ENCODE measurements at regions not wholly inside any gene's neighbourhood (a gene's known extent, or its start where the extent isn't known, plus 50 kb on each side); places are given as distances from the start of the nearest gene placed in this dataset.
"Not testable (repeated sequence)": the region's sequence is repeated elsewhere in the genome, so short reads cannot be mapped to it uniquely, and the experiment has no call there.

DNA sequence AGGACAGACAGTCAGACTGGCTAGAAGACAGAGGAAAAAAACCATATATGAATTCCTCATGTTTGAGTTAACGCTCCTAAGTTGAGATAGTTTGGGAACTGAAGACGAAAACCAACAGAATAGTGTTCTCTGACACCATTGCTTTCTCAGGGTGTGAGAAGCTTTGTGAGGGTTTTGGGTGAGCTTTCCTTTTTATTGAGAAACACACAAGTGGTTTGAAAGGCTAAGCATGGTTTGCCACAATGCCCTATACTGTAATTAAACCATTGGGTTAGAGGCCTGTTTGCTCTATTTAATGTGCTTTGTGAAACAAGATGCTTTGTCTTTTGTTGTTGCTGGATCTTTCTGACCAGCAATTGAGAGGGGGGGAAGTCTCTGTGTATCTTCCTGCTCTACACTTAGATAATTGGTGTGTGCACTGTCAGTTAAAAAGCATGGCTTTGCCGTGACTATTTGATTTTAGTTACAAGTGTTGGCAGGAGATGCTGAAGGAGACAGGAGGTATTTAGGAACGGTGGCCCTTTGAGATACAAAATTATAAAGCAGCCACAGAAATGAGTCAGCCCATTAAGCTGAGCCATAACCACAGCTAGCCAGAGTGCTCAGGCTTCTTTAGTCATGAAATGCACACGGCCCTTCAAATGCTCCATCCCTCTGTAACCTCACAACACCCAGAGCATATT is 273.0 kb upstream of the PREP start:
- no peak overlapping the region for H3K9ac ChIP-seq (ENCODE audit: low read length)
- no peak overlapping the region for H3K4me3 ChIP-seq (ENCODE audit: low read length)
- H3K4me1 ChIP-seq (ENCODE audit: control insufficient read depth, low read depth, low read length), result no peaks in the 10 kb centered on the region
- H3K27me3 ChIP-seq (ENCODE audit: control insufficient read depth, insufficient read depth, low read length), result no peaks in the 10 kb centered on the region
- H3K27ac ChIP-seq (ENCODE audit: low read length), result no peak overlapping the region
- H3K36me3 ChIP-seq (ENCODE audit: control insufficient read depth, low read depth, low read length), result no peaks in the 10 kb centered on the region
- no peaks in the 10 kb centered on the region for H3K9me3 ChIP-seq (ENCODE audit: control insufficient read depth, low read depth, low read length)

DNA sequence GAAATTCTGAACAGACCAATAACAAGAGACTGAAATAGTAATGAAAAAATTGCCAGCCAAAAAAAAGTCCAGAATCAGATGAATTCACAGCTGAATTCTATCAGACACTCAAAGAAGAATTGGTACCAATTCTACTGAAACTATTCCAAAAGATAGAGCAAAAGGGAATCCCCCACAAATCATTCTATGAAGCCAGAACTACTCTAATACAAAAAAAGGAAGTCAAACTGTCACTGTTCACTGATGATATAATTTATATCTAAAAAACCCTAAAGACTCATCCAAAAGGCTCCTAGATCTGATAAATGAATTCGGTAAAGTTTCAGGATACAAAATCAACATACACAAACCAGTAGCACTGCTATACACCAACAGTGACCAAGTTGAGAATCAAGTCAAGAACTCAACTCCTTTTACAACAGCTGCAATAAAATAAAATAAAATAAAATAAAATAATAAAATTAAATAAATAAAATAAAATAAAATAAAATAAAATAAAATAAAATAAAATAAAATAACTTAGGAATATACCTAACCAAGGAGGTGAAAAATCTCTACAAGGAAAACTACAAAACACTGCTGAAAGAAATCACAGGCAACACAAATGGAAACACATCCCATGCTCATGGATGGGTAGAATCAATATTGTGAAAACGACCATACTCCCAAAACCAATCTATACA is 270.1 kb upstream of the PREP start:
- H3K27me3 ChIP-seq (ENCODE audit: control insufficient read depth, insufficient read depth, low read length); H3K9me3 ChIP-seq (ENCODE audit: control insufficient read depth, low read depth, low read length); H3K4me1 ChIP-seq (ENCODE audit: control insufficient read depth, low read depth, low read length); H3K27ac ChIP-seq (ENCODE audit: low read length); H3K36me3 ChIP-seq (ENCODE audit: control insufficient read depth, low read depth, low read length); H3K9ac ChIP-seq (ENCODE audit: low read length); H3K4me3 ChIP-seq (ENCODE audit: low read length): not testable (repeated sequence)

GRCh38 chr6:105669232-105669631 is 266.4 kb upstream of the PREP start:
- no peaks in the 10 kb centered on the region for H3K36me3 ChIP-seq (ENCODE audit: control insufficient read depth, low read depth, low read length)
- H3K4me1 ChIP-seq (ENCODE audit: control insufficient read depth, low read depth, low read length), result no peaks in the 10 kb centered on the region
- no peak overlapping the region for H3K27ac ChIP-seq (ENCODE audit: low read length)
- no peaks in the 10 kb centered on the region for H3K27me3 ChIP-seq (ENCODE audit: control insufficient read depth, insufficient read depth, low read length)
- H3K4me3 ChIP-seq (ENCODE audit: low read length), result no peak overlapping the region
- H3K9ac ChIP-seq (ENCODE audit: low read length), result no peak overlapping the region
- H3K9me3 ChIP-seq (ENCODE audit: control insufficient read depth, low read depth, low read length), result no peaks in the 10 kb centered on the region

DNA sequence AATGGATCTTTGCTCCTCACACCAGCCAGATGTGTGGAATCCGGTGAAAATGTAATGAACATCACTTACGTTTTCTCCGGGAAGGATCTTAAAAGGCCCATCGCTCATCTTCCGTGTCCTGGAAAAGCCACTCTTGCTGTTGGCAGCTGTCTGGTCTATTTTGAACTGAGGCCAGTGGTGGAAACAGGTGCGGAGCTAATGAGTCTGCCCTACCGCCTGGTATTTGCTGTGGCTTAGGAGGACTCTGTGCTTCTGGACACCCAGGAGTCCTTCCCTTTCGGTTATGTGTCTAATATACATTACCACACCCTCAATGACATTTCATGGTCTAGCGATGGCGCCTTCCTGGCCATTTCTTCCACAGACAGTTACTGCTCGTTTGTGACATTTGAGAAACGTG is 264.2 kb upstream of the PREP start:
- no peak overlapping the region for H3K9ac ChIP-seq (ENCODE audit: low read length)
- no peak overlapping the region for H3K4me3 ChIP-seq (ENCODE audit: low read length)
- no peaks in the 10 kb centered on the region for H3K9me3 ChIP-seq (ENCODE audit: control insufficient read depth, low read depth, low read length)

GRCh38 chr6:105664931-105665330 is 262.0 kb upstream of the PREP start:
- no peaks in the 10 kb centered on the region for H3K4me1 ChIP-seq (ENCODE audit: control insufficient read depth, low read depth, low read length)

More for the DNA sequence above, 264.2 kb upstream of the PREP start:
- no peaks in the 10 kb centered on the region for H3K27me3 ChIP-seq (ENCODE audit: control insufficient read depth, insufficient read depth, low read length)
- no peaks in the 10 kb centered on the region for H3K36me3 ChIP-seq (ENCODE audit: control insufficient read depth, low read depth, low read length)
- no peaks in the 10 kb centered on the region for H3K4me1 ChIP-seq (ENCODE audit: control insufficient read depth, low read depth, low read length)
- H3K27ac ChIP-seq (ENCODE audit: low read length), result no peak overlapping the region

DNA sequence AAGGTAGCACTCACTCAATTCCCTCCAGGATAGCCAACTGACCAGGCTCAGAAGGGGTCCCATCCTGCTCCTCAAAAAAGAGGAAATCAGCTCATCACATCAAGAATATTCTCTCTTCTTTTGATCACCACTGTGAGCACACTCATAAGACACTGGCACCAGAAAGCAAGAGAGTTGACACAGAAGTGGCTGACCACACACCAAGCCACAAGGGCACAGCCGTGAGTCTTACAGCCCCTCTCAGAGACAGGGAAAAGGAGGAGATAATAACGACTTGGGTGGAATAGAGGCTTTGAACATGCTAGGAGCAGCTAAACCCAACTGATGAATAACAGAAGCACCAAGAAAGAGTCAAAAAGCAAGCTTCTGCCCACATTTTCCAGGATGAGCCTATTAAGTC is 249.1 kb upstream of the PREP start:
- Histone ChIP-seq H3K27ac (ENCODE audit: low read length) (no peak overlapping the region), H3K9me3 (ENCODE audit: control insufficient read depth, low read depth, low read length) (no peaks in the 10 kb centered on the region), H3K9ac (ENCODE audit: low read length) (no peak overlapping the region), H3K27me3 (ENCODE audit: control insufficient read depth, insufficient read depth, low read length) (no peaks in the 10 kb centered on the region), H3K36me3 (ENCODE audit: control insufficient read depth, low read depth, low read length) (no peaks in the 10 kb centered on the region), H3K4me3 (ENCODE audit: low read length) (no peak overlapping the region), H3K4me1 (ENCODE audit: control insufficient read depth, low read depth, low read length) (peaks cover 4% of the 10 kb centered on the region)

More at GRCh38 chr6:105664931-105665330, 262.0 kb upstream of the PREP start:
- no peak overlapping the region for H3K27ac ChIP-seq (ENCODE audit: low read length)
- no peaks in the 10 kb centered on the region for H3K27me3 ChIP-seq (ENCODE audit: control insufficient read depth, insufficient read depth, low read length)
- no peak overlapping the region for H3K9ac ChIP-seq (ENCODE audit: low read length)
- H3K4me3 ChIP-seq (ENCODE audit: low read length), result no peak overlapping the region
- H3K9me3 ChIP-seq (ENCODE audit: control insufficient read depth, low read depth, low read length), result no peaks in the 10 kb centered on the region
- no peaks in the 10 kb centered on the region for H3K36me3 ChIP-seq (ENCODE audit: control insufficient read depth, low read depth, low read length)

DNA sequence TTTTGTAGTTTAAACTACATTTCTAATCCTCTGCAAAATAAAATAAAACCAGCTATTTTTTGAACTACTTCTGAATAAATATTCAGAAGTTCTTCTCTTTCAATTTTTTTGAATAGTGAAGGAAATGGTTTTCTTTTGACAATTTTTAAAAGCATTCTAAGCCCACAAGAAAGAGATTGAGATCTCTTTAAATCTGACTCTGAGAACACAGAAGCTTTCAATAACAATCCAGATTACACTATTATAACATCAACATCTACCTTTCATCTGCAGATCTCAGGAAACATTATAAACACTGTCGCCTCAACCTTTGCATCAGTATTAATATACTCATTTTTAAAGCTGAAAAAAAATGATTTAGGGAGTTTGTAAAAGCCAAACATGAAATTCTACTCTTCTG is 247.5 kb upstream of the PREP start:
- Histone ChIP-seq H3K4me1 (ENCODE audit: control insufficient read depth, low read depth, low read length) (peaks cover 4% of the 10 kb centered on the region), H3K9me3 (ENCODE audit: control insufficient read depth, low read depth, low read length) (no peaks in the 10 kb centered on the region), H3K27me3 (ENCODE audit: control insufficient read depth, insufficient read depth, low read length) (no peaks in the 10 kb centered on the region), H3K4me3 (ENCODE audit: low read length) (no peak overlapping the region), H3K36me3 (ENCODE audit: control insufficient read depth, low read depth, low read length) (no peaks in the 10 kb centered on the region), H3K9ac (ENCODE audit: low read length) (no peak overlapping the region), H3K27ac (ENCODE audit: low read length) (no peak overlapping the region)

- Histone ChIP-seq H3K4me1 (ENCODE audit: control insufficient read depth, low read depth, low read length) (peaks cover 4% of the 10 kb centered on the region), H3K4me3 (ENCODE audit: low read length) (no peak overlapping the region), H3K9me3 (ENCODE audit: control insufficient read depth, low read depth, low read length) (no peaks in the 10 kb centered on the region), H3K36me3 (ENCODE audit: control insufficient read depth, low read depth, low read length) (no peaks in the 10 kb centered on the region), H3K27ac (ENCODE audit: low read length) (no peak overlapping the region), H3K9ac (ENCODE audit: low read length) (no peak overlapping the region), H3K27me3 (ENCODE audit: control insufficient read depth, insufficient read depth, low read length) (no peaks in the 10 kb centered on the region)
Observed at GRCh38 chr6:105649192-105649591, 246.3 kb upstream of the PREP start.

- H3K9me3 ChIP-seq (ENCODE audit: control insufficient read depth, low read depth, low read length), result no peaks in the 10 kb centered on the region
- H3K4me1 ChIP-seq (ENCODE audit: control insufficient read depth, low read depth, low read length), result peaks cover 4% of the 10 kb centered on the region
- H3K27ac ChIP-seq (ENCODE audit: low read length), result no peak overlapping the region
- no peak overlapping the region for H3K9ac ChIP-seq (ENCODE audit: low read length)
- H3K27me3 ChIP-seq (ENCODE audit: control insufficient read depth, insufficient read depth, low read length), result no peaks in the 10 kb centered on the region
- no peak overlapping the region for H3K4me3 ChIP-seq (ENCODE audit: low read length)
- H3K36me3 ChIP-seq (ENCODE audit: control insufficient read depth, low read depth, low read length), result no peaks in the 10 kb centered on the region
Observed at GRCh38 chr6:105648276-105648675, 245.4 kb upstream of the PREP start.

GRCh38 chr6:105646391-105646867 is 243.5 kb upstream of the PREP start:
- Histone ChIP-seq H3K27ac (ENCODE audit: low read length) (no peak overlapping the region), H3K9ac (ENCODE audit: low read length) (no peak overlapping the region), H3K4me1 (ENCODE audit: control insufficient read depth, low read depth, low read length) (peaks cover 4% of the 10 kb centered on the region), H3K27me3 (ENCODE audit: control insufficient read depth, insufficient read depth, low read length) (no peaks in the 10 kb centered on the region), H3K9me3 (ENCODE audit: control insufficient read depth, low read depth, low read length) (no peaks in the 10 kb centered on the region), H3K36me3 (ENCODE audit: control insufficient read depth, low read depth, low read length) (no peaks in the 10 kb centered on the region), H3K4me3 (ENCODE audit: low read length) (no peak overlapping the region)

- Histone ChIP-seq H3K27me3 (ENCODE audit: control insufficient read depth, insufficient read depth, low read length) (no peaks in the 10 kb centered on the region), H3K9me3 (ENCODE audit: control insufficient read depth, low read depth, low read length) (no peaks in the 10 kb centered on the region), H3K4me1 (ENCODE audit: control insufficient read depth, low read depth, low read length) (peaks cover 4% of the 10 kb centered on the region), H3K9ac (ENCODE audit: low read length) (no peak overlapping the region), H3K27ac (ENCODE audit: low read length) (no peak overlapping the region), H3K4me3 (ENCODE audit: low read length) (no peak overlapping the region), H3K36me3 (ENCODE audit: control insufficient read depth, low read depth, low read length) (no peaks in the 10 kb centered on the region)
Observed at GRCh38 chr6:105645958-105646357, 243.1 kb upstream of the PREP start.

DNA sequence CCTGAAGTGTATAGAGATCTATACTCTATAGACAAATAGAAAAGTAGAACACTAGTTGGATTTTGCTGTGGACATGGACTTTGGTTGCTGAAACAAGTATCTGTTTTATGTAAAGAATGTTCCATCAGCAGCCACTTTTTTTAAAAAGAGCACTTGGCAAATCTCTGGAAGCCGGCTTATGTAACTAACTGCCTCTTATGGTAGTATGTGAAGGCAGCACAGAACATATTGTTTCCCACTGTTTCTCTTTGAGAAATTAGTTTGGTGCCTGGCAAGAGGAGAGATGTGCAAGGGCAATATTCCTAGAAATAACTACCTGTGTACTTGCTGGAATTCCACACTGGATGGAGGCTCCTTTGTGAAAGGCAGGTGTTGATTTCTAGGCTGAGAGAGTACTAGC is 242.3 kb upstream of the PREP start:
- Histone ChIP-seq H3K27ac (ENCODE audit: low read length) (no peak overlapping the region), H3K9me3 (ENCODE audit: control insufficient read depth, low read depth, low read length) (no peaks in the 10 kb centered on the region), H3K27me3 (ENCODE audit: control insufficient read depth, insufficient read depth, low read length) (no peaks in the 10 kb centered on the region), H3K36me3 (ENCODE audit: control insufficient read depth, low read depth, low read length) (no peaks in the 10 kb centered on the region), H3K4me3 (ENCODE audit: low read length) (no peak overlapping the region), H3K9ac (ENCODE audit: low read length) (no peak overlapping the region), H3K4me1 (ENCODE audit: control insufficient read depth, low read depth, low read length) (peaks cover 4% of the 10 kb centered on the region)
